ENCODE measurements at regions not wholly inside any gene's neighbourhood (a gene's known extent, or its start where the extent isn't known, plus 50 kb on each side); places are given as distances from the start of the nearest gene placed in this dataset.

DNA sequence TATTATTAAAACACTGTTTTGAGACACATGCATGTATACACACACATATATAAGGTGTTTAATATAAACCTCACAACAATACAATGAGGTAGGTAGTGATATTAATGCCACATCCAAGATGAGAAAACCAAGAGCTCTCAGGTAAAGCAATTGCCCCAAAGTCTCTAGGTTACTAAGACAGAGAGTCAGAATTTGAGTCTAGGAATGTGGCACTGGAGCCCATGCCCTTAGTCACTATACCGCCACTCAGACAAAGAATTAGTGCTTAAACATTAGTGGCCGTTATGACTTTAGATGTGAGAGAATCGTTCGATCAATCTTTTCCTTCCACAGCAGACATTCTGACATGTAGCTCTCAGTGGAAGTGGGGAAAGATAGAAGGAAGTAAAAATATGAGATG lies 108.2 kb upstream of the ACSL4 start:
- DNase-seq, result no peak
- Histone ChIP-seq H3K27me3 (no peaks in the 10 kb centered on the region), H3K4me3 (no peak overlapping the region), H3K9me3 (no peaks in the 10 kb centered on the region), H3K36me3 (replicated peaks in 1 of 2; ENCODE audit: insufficient read depth in 1 of 2, low read depth in 2 of 2) (no peaks in the 10 kb centered on the region), H3K27ac (no peak overlapping the region), H3K4me1 (peaks cover 5% of the 10 kb centered on the region)
- no peak for TF ChIP-seq POLR2A (IDR thresholded peaks at IDR 0.05)
- TF ChIP-seq, protein P1, sequence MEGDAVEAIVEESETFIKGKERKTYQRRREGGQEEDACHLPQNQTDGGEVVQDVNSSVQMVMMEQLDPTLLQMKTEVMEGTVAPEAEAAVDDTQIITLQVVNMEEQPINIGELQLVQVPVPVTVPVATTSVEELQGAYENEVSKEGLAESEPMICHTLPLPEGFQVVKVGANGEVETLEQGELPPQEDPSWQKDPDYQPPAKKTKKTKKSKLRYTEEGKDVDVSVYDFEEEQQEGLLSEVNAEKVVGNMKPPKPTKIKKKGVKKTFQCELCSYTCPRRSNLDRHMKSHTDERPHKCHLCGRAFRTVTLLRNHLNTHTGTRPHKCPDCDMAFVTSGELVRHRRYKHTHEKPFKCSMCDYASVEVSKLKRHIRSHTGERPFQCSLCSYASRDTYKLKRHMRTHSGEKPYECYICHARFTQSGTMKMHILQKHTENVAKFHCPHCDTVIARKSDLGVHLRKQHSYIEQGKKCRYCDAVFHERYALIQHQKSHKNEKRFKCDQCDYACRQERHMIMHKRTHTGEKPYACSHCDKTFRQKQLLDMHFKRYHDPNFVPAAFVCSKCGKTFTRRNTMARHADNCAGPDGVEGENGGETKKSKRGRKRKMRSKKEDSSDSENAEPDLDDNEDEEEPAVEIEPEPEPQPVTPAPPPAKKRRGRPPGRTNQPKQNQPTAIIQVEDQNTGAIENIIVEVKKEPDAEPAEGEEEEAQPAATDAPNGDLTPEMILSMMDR (IDR thresholded peaks at IDR 0.05), result no peak
- intact Hi-C loops (cut with DNase I), result no loop called here
- 85 to 95% methylated on average over 3 to 4 of the region's 4 CpGs for WGBS, 2 donors
- no peak for ATAC-seq

- no peak for DNase-seq
- Histone ChIP-seq H3K27ac (no peak overlapping the region), H3K4me3 (no peak overlapping the region), H3K27me3 (no peaks in the 10 kb centered on the region), H3K4me1 (peaks cover 5% of the 10 kb centered on the region), H3K9me3 (no peaks in the 10 kb centered on the region), H3K36me3 (replicated peaks in 1 of 2; ENCODE audit: insufficient read depth in 1 of 2, low read depth in 2 of 2) (no peaks in the 10 kb centered on the region)
- ATAC-seq, result no peak
- WGBS, 2 donors, result 83 to 96% methylated on average over 4 of the region's 4 CpGs
- TF ChIP-seq, protein P1 (IDR thresholded peaks at IDR 0.05), result no peak
- no peak for TF ChIP-seq POLR2A (IDR thresholded peaks at IDR 0.05)
- intact Hi-C loops (cut with DNase I), result no loop called here
Measured at GRCh38 chrX:109841869-109842579, 109.0 kb upstream of the ACSL4 start.

DNA sequence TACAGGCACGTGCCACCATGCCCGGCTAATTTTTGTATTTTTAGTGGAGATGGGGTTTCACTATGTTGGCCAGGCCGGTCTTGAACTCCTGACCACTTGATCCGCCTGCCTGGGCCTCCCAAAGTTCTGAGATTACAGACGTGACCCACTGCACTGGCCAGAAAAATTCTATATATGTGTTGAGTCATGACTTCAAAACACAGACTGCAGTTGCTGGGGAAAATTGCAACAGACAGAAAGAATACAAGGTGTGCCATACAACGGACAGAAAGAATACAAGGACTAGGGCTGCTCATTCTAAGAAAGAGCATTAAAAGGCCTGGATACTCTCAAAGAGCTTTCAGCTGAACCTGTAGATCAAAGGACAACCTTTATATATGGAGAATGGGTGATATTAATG lies 109.6 kb upstream of the ACSL4 start:
- no peak for DNase-seq
- intact Hi-C loops (cut with DNase I), result no loop called here
- no peak for TF ChIP-seq POLR2A (IDR thresholded peaks at IDR 0.05)
- TF ChIP-seq, protein P1 (IDR thresholded peaks at IDR 0.05), result no peak
- H3K27me3 ChIP-seq, result no peaks in the 10 kb centered on the region
- no peak overlapping the region for H3K27ac ChIP-seq
- ATAC-seq, result no peak
- no peak overlapping the region for H3K4me3 ChIP-seq
- no peaks in the 10 kb centered on the region for H3K9me3 ChIP-seq
- no peaks in the 10 kb centered on the region for H3K36me3 ChIP-seq (replicated peaks in 1 of 2; ENCODE audit: insufficient read depth in 1 of 2, low read depth in 2 of 2)
- H3K4me1 ChIP-seq, result peaks cover 5% of the 10 kb centered on the region
- 82 to 88% methylated on average over 1 to 5 of the region's 6 CpGs for WGBS, 2 donors

- Histone ChIP-seq H3K4me3 (no peak overlapping the region), H3K27ac (no peak overlapping the region), H3K27me3 (no peaks in the 10 kb centered on the region), H3K9me3 (no peaks in the 10 kb centered on the region), H3K36me3 (replicated peaks in 1 of 2; ENCODE audit: insufficient read depth in 1 of 2, low read depth in 2 of 2) (no peaks in the 10 kb centered on the region), H3K4me1 (peaks cover 5% of the 10 kb centered on the region)
- ATAC-seq (no peak), DNase-seq (peak in 2 of 4 donors; percentile 8 to 33)
- TF ChIP-seq, protein P1 (IDR thresholded peaks at IDR 0.05), result no peak
- no peak for TF ChIP-seq POLR2A (IDR thresholded peaks at IDR 0.05)
- intact Hi-C loops (cut with DNase I), result no loop called here
- 100% methylated on average over 1 of the region's 1 CpG for WGBS, 2 donors
Measured at GRCh38 chrX:109843963-109844751, 111.1 kb upstream of the ACSL4 start.
